ENCODE measurements at regions not wholly inside any gene's neighbourhood (a gene's known extent, or its start where the extent isn't known, plus 50 kb on each side); places are given as distances from the start of the nearest gene placed in this dataset.
"Not testable (repeated sequence)": the region's sequence is repeated elsewhere in the genome, so short reads cannot be mapped to it uniquely, and the experiment has no call there.

GRCh38 chr11:92464822-92465221, 240.2 kb downstream of the FAT3 start:
- Mint-ChIP-seq H3K9me3 (no peaks in the 10 kb centered on the region), H3K27ac (no peak overlapping the region), H3K27me3 (no peaks in the 10 kb centered on the region), H3K36me3 (ENCODE audit: low read depth) (no peaks in the 10 kb centered on the region), H3K4me1 (ENCODE audit: low read depth) (no peaks in the 10 kb centered on the region), H3K4me3 (no peak overlapping the region)
- Histone ChIP-seq H3K4me1 (ENCODE audit: insufficient read depth, low read length) (no peaks in the 10 kb centered on the region), H3K4me3 (ENCODE audit: low read length) (no peak overlapping the region), H3K9me3 (ENCODE audit: control insufficient read depth in 1 of 2, insufficient read depth in 1 of 2, low read length in 2 of 2) (no peaks in the 10 kb centered on the region), H3K36me3 (ENCODE audit: insufficient read depth, low read length) (no peaks in the 10 kb centered on the region), H3K27me3 (ENCODE audit: control insufficient read depth in 1 of 2, insufficient read depth in 2 of 2, low read length in 2 of 2) (no peaks in the 10 kb centered on the region), H3K27ac (ENCODE audit: low read depth in 1 of 2, low read length in 2 of 2) (no peak overlapping the region)
- no peak for ATAC-seq (ENCODE audit: poor library complexity)
- TF ChIP-seq CTCF (IDR thresholded peaks at IDR 0.05), result no peak
- ChIA-PET CTCF (no interaction called here), POLR2A (no interaction called here)
- DNase-seq, result no peak
- intact Hi-C loops (cut with DNase I, micrococcal nuclease), result no loop called here

- H3K27ac Mint-ChIP-seq; H3K9me3 Mint-ChIP-seq; H3K27me3 ChIP-seq (ENCODE audit: control insufficient read depth in 1 of 2, insufficient read depth in 2 of 2, low read length in 2 of 2); H3K9me3 ChIP-seq (ENCODE audit: control insufficient read depth in 1 of 2, insufficient read depth in 1 of 2, low read length in 2 of 2); H3K36me3 Mint-ChIP-seq (ENCODE audit: low read depth); H3K4me3 ChIP-seq (ENCODE audit: low read length); DNase-seq; H3K27ac ChIP-seq (ENCODE audit: low read depth in 1 of 2, low read length in 2 of 2); H3K4me1 Mint-ChIP-seq (ENCODE audit: low read depth); H3K27me3 Mint-ChIP-seq; ATAC-seq (ENCODE audit: poor library complexity); H3K36me3 ChIP-seq (ENCODE audit: insufficient read depth, low read length); CTCF ChIA-PET; H3K4me3 Mint-ChIP-seq; intact Hi-C loops (cut with DNase I, micrococcal nuclease); H3K4me1 ChIP-seq (ENCODE audit: insufficient read depth, low read length); POLR2A ChIA-PET: not testable (repeated sequence)
Measured at GRCh38 chr11:92465410-92465809, 240.8 kb downstream of the FAT3 start.

GRCh38 chr11:92473736-92474135, 249.1 kb downstream of the FAT3 start:
- no peaks in the 10 kb centered on the region for H3K27me3 Mint-ChIP-seq
- H3K4me1 ChIP-seq (ENCODE audit: insufficient read depth, low read length), result no peaks in the 10 kb centered on the region
- DNase-seq, result no peak
- H3K9me3 Mint-ChIP-seq, result no peaks in the 10 kb centered on the region
- H3K36me3 Mint-ChIP-seq (ENCODE audit: low read depth), result no peaks in the 10 kb centered on the region
- H3K36me3 ChIP-seq (ENCODE audit: insufficient read depth, low read length), result no peaks in the 10 kb centered on the region
- no peaks in the 10 kb centered on the region for H3K4me1 Mint-ChIP-seq (ENCODE audit: low read depth)
- ATAC-seq (ENCODE audit: poor library complexity), result no peak
- POLR2A ChIA-PET, result no interaction called here
- H3K9me3 ChIP-seq (ENCODE audit: control insufficient read depth in 1 of 2, insufficient read depth in 1 of 2, low read length in 2 of 2), result no peaks in the 10 kb centered on the region
- no peak for TF ChIP-seq CTCF (IDR thresholded peaks at IDR 0.05)
- no peak overlapping the region for H3K27ac Mint-ChIP-seq
- no peak overlapping the region for H3K27ac ChIP-seq (ENCODE audit: low read depth in 1 of 2, low read length in 2 of 2)
- CTCF ChIA-PET, result no interaction called here
- intact Hi-C loops (cut with DNase I, micrococcal nuclease), result no loop called here
- no peaks in the 10 kb centered on the region for H3K27me3 ChIP-seq (ENCODE audit: control insufficient read depth in 1 of 2, insufficient read depth in 2 of 2, low read length in 2 of 2)
- no peak overlapping the region for H3K4me3 Mint-ChIP-seq
- no peak overlapping the region for H3K4me3 ChIP-seq (ENCODE audit: low read length)

GRCh38 chr11:92475316-92475715, 250.7 kb downstream of the FAT3 start:
- CTCF ChIA-PET, result no interaction called here
- DNase-seq (no peak), ATAC-seq (ENCODE audit: poor library complexity) (no peak)
- Histone ChIP-seq H3K9me3 (ENCODE audit: control insufficient read depth in 1 of 2, insufficient read depth in 1 of 2, low read length in 2 of 2) (no peaks in the 10 kb centered on the region), H3K27ac (ENCODE audit: low read depth in 1 of 2, low read length in 2 of 2) (no peak overlapping the region), H3K4me1 (ENCODE audit: insufficient read depth, low read length) (no peaks in the 10 kb centered on the region), H3K36me3 (ENCODE audit: insufficient read depth, low read length) (no peaks in the 10 kb centered on the region), H3K27me3 (ENCODE audit: control insufficient read depth in 1 of 2, insufficient read depth in 2 of 2, low read length in 2 of 2) (no peaks in the 10 kb centered on the region), H3K4me3 (ENCODE audit: low read length) (no peak overlapping the region)
- intact Hi-C loops (cut with DNase I, micrococcal nuclease), result no loop called here
- no peaks in the 10 kb centered on the region for H3K36me3 Mint-ChIP-seq (ENCODE audit: low read depth)
- no peak overlapping the region for H3K4me3 Mint-ChIP-seq
- no peak overlapping the region for H3K27ac Mint-ChIP-seq
- no peak for TF ChIP-seq CTCF (IDR thresholded peaks at IDR 0.05)
- POLR2A ChIA-PET, result no interaction called here
- no peaks in the 10 kb centered on the region for H3K4me1 Mint-ChIP-seq (ENCODE audit: low read depth)
- H3K27me3 Mint-ChIP-seq, result no peaks in the 10 kb centered on the region
- no peaks in the 10 kb centered on the region for H3K9me3 Mint-ChIP-seq
